Right kidney (tissue), 1 donor: ENCODE measurements at regions not wholly inside any gene's neighbourhood (a gene's known extent, or its start where the extent isn't known, plus 50 kb on each side); places are given as distances from the start of the nearest gene placed in this dataset.

Source experiments
- DNase-seq: peaks from one replicate; pipeline ENCODE4 v3.0.0-alpha.2; 2016

- no peak for DNase-seq
Observed at GRCh38 chr15:37701230-37701629, 233.2 kb upstream of the TMCO5A start.

GRCh38 chr15:37709669-37710068 lies 224.8 kb upstream of the TMCO5A start:
- DNase-seq, result no peak

DNA sequence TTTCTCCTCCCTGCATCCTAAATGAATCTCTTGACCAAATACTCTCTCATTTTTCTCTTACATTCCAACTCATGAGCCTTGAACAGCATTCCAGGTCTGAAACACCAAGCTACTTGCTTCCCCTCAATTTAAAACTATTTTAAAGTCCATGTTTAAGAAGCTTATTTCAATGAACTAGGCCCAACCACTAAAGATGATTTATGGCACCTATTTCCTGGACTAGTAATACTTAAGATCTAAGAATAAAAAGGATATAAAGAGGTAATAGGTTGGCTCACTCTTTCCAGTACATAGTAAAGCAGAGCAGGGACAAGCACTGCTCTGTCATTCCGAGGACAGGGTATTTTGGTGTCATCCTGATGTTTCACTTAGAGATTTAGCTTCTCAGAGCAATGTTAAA lies 219.3 kb upstream of the TMCO5A start:
- DNase-seq, result no peak

DNA sequence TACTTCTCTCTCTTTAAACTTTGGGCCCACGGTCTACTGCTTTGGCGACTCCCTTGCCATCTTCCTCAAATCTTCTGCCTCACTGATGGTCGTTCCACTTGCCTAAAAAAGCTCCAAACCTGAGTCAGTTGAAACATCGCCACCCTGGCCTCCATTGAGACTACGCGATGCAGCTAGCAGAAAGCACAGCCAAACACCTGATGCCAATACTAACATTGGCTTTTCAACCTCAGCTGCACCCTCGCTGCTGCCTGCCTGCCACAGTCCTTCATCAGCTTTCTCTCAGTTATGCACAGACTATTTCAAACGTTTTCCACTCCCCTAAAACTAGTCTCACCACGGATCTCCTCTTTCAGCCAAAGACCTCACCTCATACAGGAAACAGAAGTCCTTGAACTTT lies 214.2 kb upstream of the TMCO5A start:
- DNase-seq, result no peak

- no peak for DNase-seq
Observed at GRCh38 chr15:37731146-37731746, 203.2 kb upstream of the TMCO5A start.

DNA sequence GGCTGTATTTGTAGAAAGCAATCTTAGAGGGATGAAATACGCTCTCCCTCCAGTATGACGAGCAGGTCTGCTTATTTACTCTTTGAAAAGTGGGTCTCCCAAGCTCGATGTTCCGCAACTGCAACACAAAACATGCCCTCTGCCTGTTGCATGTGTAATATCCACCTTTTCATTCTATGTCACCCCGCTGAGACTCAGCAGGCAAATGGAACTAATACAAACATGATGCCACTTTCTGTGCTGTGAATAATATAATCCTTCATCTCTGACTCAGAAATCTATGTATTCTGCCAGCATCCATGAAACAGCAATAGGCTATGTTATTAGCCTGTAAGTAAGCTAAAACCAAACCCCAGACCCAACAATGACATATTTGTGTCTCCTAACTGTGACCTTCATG lies 200.8 kb upstream of the TMCO5A start:
- no peak for DNase-seq

- DNase-seq, result no peak
Observed at GRCh38 chr15:37740623-37741141, 193.8 kb upstream of the TMCO5A start.

- DNase-seq, result no peak
Observed at GRCh38 chr15:37743826-37744225, 190.6 kb upstream of the TMCO5A start.

GRCh38 chr15:37744521-37744920 lies 189.9 kb upstream of the TMCO5A start:
- no peak for DNase-seq

GRCh38 chr15:37751401-37751800 lies 183.0 kb upstream of the TMCO5A start:
- no peak for DNase-seq

GRCh38 chr15:37756407-37756806 lies 178.0 kb upstream of the TMCO5A start:
- DNase-seq, result no peak

DNA sequence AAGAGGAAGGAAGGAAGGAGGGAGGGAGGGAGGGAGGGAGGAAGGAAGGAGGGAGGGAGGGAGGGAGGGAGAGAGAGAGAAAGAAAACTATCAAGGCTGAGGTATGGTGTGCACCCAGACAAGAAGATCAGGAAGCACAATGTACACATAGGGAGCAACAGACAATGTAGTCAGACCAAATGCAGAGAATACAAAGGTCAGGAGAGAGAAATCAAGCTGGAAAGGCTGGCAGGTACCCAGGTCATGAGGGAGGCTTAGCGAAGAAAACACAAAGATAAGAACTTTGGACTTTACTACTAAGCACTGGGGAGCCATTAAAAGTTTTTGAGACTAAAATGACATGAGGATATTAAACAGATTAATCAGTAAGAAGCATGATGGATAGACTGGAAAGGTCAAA lies 176.0 kb upstream of the TMCO5A start:
- DNase-seq, result no peak

DNA sequence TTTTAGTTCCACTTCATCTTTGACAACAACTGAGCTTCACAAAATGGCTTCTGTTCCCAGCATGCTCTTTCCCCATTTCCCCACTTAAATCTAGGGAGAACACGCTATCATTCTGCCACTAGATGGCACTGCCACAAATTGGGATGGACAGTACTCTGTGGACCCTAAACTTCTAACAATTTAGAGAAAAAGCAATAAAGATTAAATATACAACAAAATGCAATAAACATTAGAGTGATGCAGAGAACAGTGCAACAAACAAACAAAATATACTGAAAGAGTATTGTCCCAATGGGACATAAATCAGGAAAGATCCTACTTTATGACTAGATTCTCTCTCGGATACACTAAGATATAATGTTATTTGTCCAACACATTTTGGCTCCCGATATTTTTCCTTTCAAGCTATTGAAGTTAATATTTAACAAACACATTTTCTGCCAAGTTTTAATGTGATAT lies 169.7 kb upstream of the TMCO5A start:
- DNase-seq, result no peak

- DNase-seq, result no peak
Observed at GRCh38 chr15:37765786-37766185, 168.7 kb upstream of the TMCO5A start.

GRCh38 chr15:37767841-37768455 lies 166.5 kb upstream of the TMCO5A start:
- no peak for DNase-seq

DNA sequence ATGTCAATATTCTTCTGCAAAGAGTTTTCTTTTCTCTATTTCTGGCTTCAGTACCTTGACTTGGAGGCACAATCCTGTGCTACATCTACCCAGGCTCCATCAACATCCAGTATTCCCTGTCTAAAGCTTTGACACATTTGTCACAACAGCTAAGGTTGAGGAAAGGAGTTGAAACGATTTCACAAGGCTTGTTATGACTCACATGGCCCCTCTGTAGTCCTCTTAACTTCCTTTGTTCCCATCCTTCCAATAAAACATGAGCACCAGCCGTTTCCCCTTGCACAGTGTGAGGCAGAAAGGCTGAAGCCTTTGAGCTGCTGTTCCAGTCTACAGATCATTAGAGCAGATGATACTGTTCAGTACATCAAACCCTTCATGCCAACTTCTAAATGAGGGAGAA lies 163.0 kb upstream of the TMCO5A start:
- DNase-seq, result no peak

DNA sequence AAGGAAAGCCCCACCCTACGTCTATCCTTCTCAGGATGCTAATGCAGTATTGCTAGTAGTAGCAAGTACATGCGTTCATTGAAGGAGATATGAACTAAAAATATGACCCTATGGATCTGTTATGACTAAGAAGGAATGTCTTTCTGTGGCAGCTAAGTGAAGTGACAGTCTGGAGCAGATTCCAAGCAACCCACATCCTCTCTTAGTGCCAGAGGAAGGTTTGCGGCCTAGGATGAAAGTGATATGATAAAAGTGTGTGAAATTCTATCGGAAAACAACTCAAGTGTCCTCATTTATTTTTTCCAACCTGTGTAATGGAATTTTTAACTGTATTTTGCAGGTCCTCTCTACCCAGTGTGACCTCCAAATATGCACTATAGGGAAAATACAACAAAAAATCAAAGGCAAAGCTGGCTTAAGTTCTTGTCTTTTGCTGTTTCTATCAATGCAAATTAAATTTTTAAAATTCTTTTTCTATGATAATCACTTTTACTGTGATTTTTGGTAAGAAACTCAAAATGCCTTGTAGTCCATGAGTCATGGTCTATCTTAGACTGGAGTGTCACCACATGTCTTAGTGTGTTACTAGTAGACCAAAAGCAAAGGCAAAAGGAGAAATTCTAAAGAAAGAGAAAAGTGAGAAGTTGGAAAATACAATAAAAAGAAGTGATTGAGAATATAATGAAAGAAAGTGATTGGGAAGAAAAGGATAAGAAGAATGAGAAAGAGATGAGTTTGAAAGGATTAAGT lies 161.2 kb upstream of the TMCO5A start:
- no peak for DNase-seq

GRCh38 chr15:37774961-37775360 lies 159.5 kb upstream of the TMCO5A start:
- no peak for DNase-seq

DNA sequence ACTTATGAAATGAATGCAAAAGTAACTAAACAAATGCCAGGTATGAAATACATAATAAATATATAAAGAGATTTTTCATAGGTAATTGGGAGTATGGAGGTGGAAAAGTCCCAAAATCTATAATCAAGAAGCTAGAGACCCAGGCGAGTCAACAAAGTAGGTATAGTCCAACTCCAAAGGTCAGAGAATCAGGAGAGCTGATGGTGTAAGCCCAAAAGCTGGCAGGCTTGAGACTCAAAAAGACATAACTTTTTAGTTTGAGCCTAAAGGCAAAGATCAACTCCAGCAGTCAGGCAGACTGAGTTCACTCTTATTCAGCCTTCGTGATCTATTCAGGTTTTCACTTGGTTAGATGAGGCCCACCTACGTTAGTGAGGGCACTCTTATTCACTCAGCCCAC lies 157.4 kb upstream of the TMCO5A start:
- no peak for DNase-seq

DNA sequence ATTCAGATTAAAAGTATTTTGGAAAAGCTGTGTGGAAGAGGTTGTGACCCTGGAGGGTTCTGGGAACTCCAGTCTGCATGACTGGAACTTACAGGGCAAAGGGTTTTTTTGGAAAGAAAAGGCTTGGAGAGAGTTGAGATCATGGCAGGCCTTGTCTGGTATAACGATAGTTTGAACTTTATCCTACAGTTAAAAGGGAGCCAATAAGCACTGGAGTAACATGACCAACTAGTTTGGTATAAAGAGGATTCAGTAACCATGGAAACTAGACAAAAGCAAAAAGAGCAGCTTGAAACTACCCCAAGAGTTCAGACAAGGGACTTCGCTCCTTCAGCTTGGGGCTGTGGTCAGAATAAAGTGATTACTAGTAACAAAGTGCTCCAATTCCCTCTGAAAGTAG lies 151.2 kb upstream of the TMCO5A start:
- DNase-seq, result no peak

DNA sequence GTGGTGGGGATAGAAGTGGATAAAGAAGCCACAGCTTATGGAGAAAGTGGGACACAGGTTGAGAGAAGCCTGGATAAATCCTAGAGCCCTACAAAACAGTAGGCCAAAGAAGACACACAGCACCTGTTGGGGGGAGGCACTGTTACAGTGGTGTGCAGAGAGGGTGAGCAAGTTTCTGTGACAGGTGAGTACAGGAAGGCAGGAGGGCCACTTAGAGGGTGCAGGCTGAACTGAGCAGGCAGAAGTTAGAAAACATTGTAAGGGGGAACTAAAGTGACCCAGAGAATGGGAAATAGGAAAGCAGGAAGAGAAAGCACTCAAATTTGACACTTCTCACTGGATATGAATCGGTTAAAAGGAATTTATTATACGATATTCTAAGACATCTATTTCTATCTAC lies 146.1 kb upstream of the TMCO5A start:
- DNase-seq, result no peak

DNA sequence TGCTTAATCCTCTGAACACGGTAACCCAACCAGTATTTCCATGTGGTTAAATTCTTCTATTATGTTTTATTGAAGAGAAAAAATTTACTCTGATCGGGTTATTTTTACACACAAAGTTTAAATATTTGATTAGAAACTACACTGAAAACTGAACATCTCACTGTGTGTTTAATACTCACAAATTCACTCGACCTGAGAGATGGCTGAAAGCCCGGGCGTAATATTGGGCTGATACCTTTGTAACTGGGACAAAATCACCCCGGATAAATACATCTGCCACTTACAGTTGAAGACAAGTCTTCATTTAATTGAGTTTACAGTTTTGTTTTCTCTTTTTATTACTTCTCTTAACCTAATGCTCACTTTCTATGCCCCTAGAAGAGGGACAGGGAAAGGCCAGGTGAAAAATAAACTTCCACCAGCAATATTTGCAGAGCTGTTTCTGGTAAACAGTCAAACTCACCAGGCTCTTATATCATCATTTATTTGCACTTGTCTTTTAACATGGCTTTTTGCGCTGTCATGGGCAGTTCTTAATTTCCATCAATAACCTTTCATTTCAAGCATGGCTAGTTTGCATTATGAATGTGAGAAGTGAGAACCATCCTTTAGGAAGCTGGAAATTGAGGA lies 145.6 kb upstream of the TMCO5A start:
- no peak for DNase-seq

- DNase-seq, result no peak
Observed at GRCh38 chr15:37789397-37789786, 145.0 kb upstream of the TMCO5A start.
